IMR-90 (cell line): ENCODE measurements at regions not wholly inside any gene's neighbourhood (a gene's known extent, or its start where the extent isn't known, plus 50 kb on each side); places are given as distances from the start of the nearest gene placed in this dataset.

ENCODE experiments used
- ATAC-seq: fragments of 200-7000 bp; cut with Tn5 transposase; 2 replicates; pipeline ENCODE4 v1.9.1; 2020; ENCODE audit warnings: low read depth, mild to moderate bottlenecking, moderate library complexity
- BruUV-seq: library from RNA; stranded (reverse); fragments of 400-500 nt; replicated peaks from 2 replicates; lab custom pipeline; 2021; lab: Mats Ljungman, UMichigan
- CTCF ChIA-PET: fragments of 300-600 bp; formaldehyde crosslinking; extraction: SDS; loops from one replicate; lab custom pipeline; 2021; ENCODE audit warnings: antibody characterized with exemption; lab: Yijun Ruan, JAX
- POLR2A ChIA-PET: fragments of 300-600 bp; sonication (Branson Sonifier 250); formaldehyde crosslinking; loops from one replicate; lab custom pipeline; 2022; ENCODE audit warnings: antibody characterized with exemption; ENCODE audit not compliant: unreplicated experiment; lab: Charles Lee
- DNase-seq: peaks from one replicate; pipeline ENCODE4 v3.0.0; 2013
- H2AFZ ChIP-seq: replicated peaks from 2 replicates; pipeline ENCODE3; 2013; ENCODE audit warnings: low read length, mild to moderate bottlenecking; ENCODE audit not compliant: poor library complexity
- H2AK5ac ChIP-seq: 2 replicates; pipeline ENCODE4 v1.6.1; 2013; ENCODE audit warnings: low read depth, low read length, inconsistent platforms
- H2AK9ac ChIP-seq: replicated peaks from 2 replicates; pipeline ENCODE3; 2013; ENCODE audit warnings: mild to moderate bottlenecking, low read depth, low read length, moderate library complexity; ENCODE audit not compliant: poor library complexity
- H2BK120ac ChIP-seq: 2 replicates; pipeline ENCODE4 v1.6.1; 2013; ENCODE audit warnings: low read depth, low read length, inconsistent platforms
- H2BK15ac ChIP-seq: 3 replicates; pipeline ENCODE4 v1.6.1; 2013; ENCODE audit warnings: low read depth, low read length, inconsistent platforms
- H2BK20ac ChIP-seq: 2 replicates; pipeline ENCODE4 v1.6.1; 2013; ENCODE audit warnings: low read depth, mild to moderate bottlenecking, inconsistent platforms, low read length, moderate library complexity
- H2BK5ac ChIP-seq: 2 replicates; pipeline ENCODE4 v1.6.1; 2013; ENCODE audit warnings: mild to moderate bottlenecking, low read depth, low read length, inconsistent platforms; ENCODE audit not compliant: poor library complexity, severe bottlenecking
- H3K14ac ChIP-seq: replicated peaks from 2 replicates; pipeline ENCODE4 v1.6.1; 2013; ENCODE audit warnings: low read depth, low read length, inconsistent platforms
- H3K18ac ChIP-seq: 2 replicates; pipeline ENCODE4 v1.6.1; 2013; ENCODE audit warnings: low read depth, low read length, control low read depth
- H3K23ac ChIP-seq: 2 replicates; pipeline ENCODE4 v1.6.1; 2013; ENCODE audit warnings: low read depth, low read length, inconsistent platforms
- H3K27ac ChIP-seq: 2 replicates; pipeline ENCODE4 v1.5.1; 2013; ENCODE audit warnings: mild to moderate bottlenecking, control low read depth, low read length; ENCODE audit not compliant: insufficient read depth
- H3K27me3 ChIP-seq: 2 replicates; pipeline ENCODE4 v1.6.1; 2013; ENCODE audit warnings: low read length; ENCODE audit not compliant: control insufficient read depth, insufficient read depth
- H3K36me3 ChIP-seq: 2 replicates; pipeline ENCODE4 v1.6.1; 2013; ENCODE audit warnings: low read length, mixed read lengths; ENCODE audit not compliant: control insufficient read depth, insufficient read depth
- H3K4ac ChIP-seq: 2 replicates; pipeline ENCODE4 v1.6.1; 2013; ENCODE audit warnings: low read depth, low read length, inconsistent platforms
- H3K4me1 ChIP-seq: 2 replicates; pipeline ENCODE4 v1.6.1; 2013; ENCODE audit warnings: low read length, mixed read lengths; ENCODE audit not compliant: control insufficient read depth, insufficient read depth
- H3K4me2 ChIP-seq: 2 replicates; pipeline ENCODE4 v1.6.1; 2013; ENCODE audit warnings: low read depth, mild to moderate bottlenecking, control low read depth, low read length, moderate library complexity
- H3K4me3 ChIP-seq: 2 replicates; pipeline ENCODE4 v1.5.1; 2013; ENCODE audit warnings: low read depth, mild to moderate bottlenecking, control low read depth, low read length, moderate library complexity; ENCODE audit not compliant: insufficient read depth
- H3K56ac ChIP-seq: 2 replicates; pipeline ENCODE4 v1.6.1; 2013; ENCODE audit warnings: low read length, inconsistent platforms; ENCODE audit not compliant: insufficient read depth; ENCODE audit errors: extremely low read depth
- H3K79me1 ChIP-seq, 2 experiments: 2 replicates each; pipeline ENCODE4 v1.6.1; 2013; ENCODE audit warnings: low read length in 2 of 2, inconsistent platforms in 1 of 2, low read depth in 1 of 2
- H3K9ac ChIP-seq: 2 replicates; pipeline ENCODE4 v1.6.1; 2013; ENCODE audit warnings: low read depth, low read length, control low read depth
- H3K9me1 ChIP-seq: 2 replicates; pipeline ENCODE4 v1.6.1; 2013; ENCODE audit warnings: low read length, inconsistent platforms; ENCODE audit not compliant: insufficient read depth
- H3K9me3 ChIP-seq: 2 replicates; pipeline ENCODE4 v1.6.1; 2013; ENCODE audit warnings: low read length; ENCODE audit not compliant: control insufficient read depth, insufficient read depth
- H4K20me1 ChIP-seq: 2 replicates; pipeline ENCODE4 v1.6.1; 2013; ENCODE audit warnings: low read length, inconsistent platforms; ENCODE audit not compliant: insufficient read depth
- H4K5ac ChIP-seq: 2 replicates; pipeline ENCODE4 v1.6.1; 2013; ENCODE audit warnings: mild to moderate bottlenecking, low read depth, low read length, control low read depth
- H4K8ac ChIP-seq, 2 experiments: 2 replicates each; pipeline ENCODE4 v1.6.1; 2013; ENCODE audit warnings: low read depth in 2 of 2, low read length in 2 of 2, control low read depth in 1 of 2, inconsistent platforms in 1 of 2
- H4K91ac ChIP-seq: 2 replicates; pipeline ENCODE4 v1.6.1; 2013; ENCODE audit warnings: low read depth, low read length, inconsistent platforms; ENCODE audit not compliant: insufficient read depth
- BHLHE40 ChIP-seq: fragments of 150-350 bp; IDR thresholded peaks from 2 replicates; pipeline ENCODE4 v1.6.1; 2016; ENCODE audit warnings: mild to moderate bottlenecking, low read depth, low read length
- CEBPB ChIP-seq: IDR thresholded peaks from 2 replicates; pipeline ENCODE4 v1.6.1; 2012; ENCODE audit warnings: low read depth, low read length, improper control_type of control experiment
- CTCF ChIP-seq: conservative IDR thresholded peaks from 2 replicates; pipeline ENCODE4 v1.5.1; 2012; ENCODE audit warnings: mild to moderate bottlenecking, low read depth, low read length, improper control_type of control experiment
- ELK1 ChIP-seq: fragments of 150-350 bp; IDR thresholded peaks from 2 replicates; pipeline ENCODE4 v1.6.1; 2016; ENCODE audit warnings: low read depth, mild to moderate bottlenecking, low read length, moderate library complexity, borderline replicate concordance
- MAFK ChIP-seq: IDR thresholded peaks from 2 replicates; pipeline ENCODE4 v1.6.1; 2012; ENCODE audit warnings: low read depth, low read length, improper control_type of control experiment
- MAZ ChIP-seq: IDR thresholded peaks from 2 replicates; pipeline ENCODE4 v1.6.1; 2012; ENCODE audit warnings: low read depth, mild to moderate bottlenecking, low read length, improper control_type of control experiment, moderate library complexity, borderline replicate concordance
- NFE2L2 ChIP-seq: fragments of 150-350 bp; IDR thresholded peaks from 2 replicates; pipeline ENCODE4 v1.6.1; 2016; ENCODE audit warnings: low read depth, mild to moderate bottlenecking, low read length
- RFX5 ChIP-seq: IDR thresholded peaks from 2 replicates; pipeline ENCODE4 v1.8.0; 2012; ENCODE audit warnings: low read depth, mild to moderate bottlenecking, low read length, moderate library complexity
- SMC3 ChIP-seq: fragments of 150-350 bp; IDR thresholded peaks from 2 replicates; pipeline ENCODE4 v1.6.1; 2016; ENCODE audit warnings: low read depth, mild to moderate bottlenecking, antibody characterized with exemption, low read length, moderate library complexity
- WGBS, 2 experiments: methylation state at CpG; one replicate each; pipeline versions ENCODE4 v1.1.5 to v1.1.7; 2013; ENCODE audit warnings: missing lambda C conversion rate in 2 of 2; ENCODE audit not compliant: insufficient read length in 1 of 2; ENCODE audit errors: extremely low coverage in 2 of 2; 5-methylcytosine and 5-hydroxymethylcytosine counted together
- dilution Hi-C: fragments of 300-500 bp; cut with HindIII; formaldehyde crosslinking; loops from one replicate; pipeline ENCODE4 v1.14.3; 2018; ENCODE audit warnings: low sequenced_read_pairs; ENCODE audit not compliant: unreplicated experiment
- in situ Hi-C: fragments of 300-500 bp; cut with MboI; formaldehyde crosslinking; loops from 3 replicates; pipeline ENCODE4 v1.14.3; 2019; ENCODE audit warnings: low sequenced_read_pairs, inconsistent platforms, mixed read lengths
- intact Hi-C: fragments of 100-400 bp; cut with micrococcal nuclease; formaldehyde crosslinking; loops from 2 replicates; pipeline ENCODE4 v1.10.0; 2022

GRCh38 chr1:209398313-209398991, 185.1 kb upstream of the CAMK1G start:
- H3K27ac ChIP-seq = no peak overlapping the region
- intact Hi-C loops (no loop called here), dilution Hi-C loops (no loop called here), in situ Hi-C loops (no loop called here)
- no peak overlapping the region for H3K14ac ChIP-seq
- H3K4ac ChIP-seq = no peak overlapping the region; the same call in 1 of the 2 replicates
- ChIA-PET CTCF (interaction anchor here (0.9 kb wide), 1 partner anchor 37 kb away, joined by 3 read pairs; no protein-coding TSS in a partner anchor), POLR2A (interaction anchor here (0.7 kb wide), 1 partner anchor 39 kb away, joined by 3 read pairs; no protein-coding TSS in a partner anchor)
- no peak overlapping the region for H2AK5ac ChIP-seq
- H2BK20ac ChIP-seq = 0 out of 2 replicates have a peak overlapping the region, but pooled peaks have one; percentile 47
- no peaks in the 10 kb centered on the region for H3K36me3 ChIP-seq
- no peak overlapping the region for H3K23ac ChIP-seq
- ATAC-seq (peak; percentile 67), DNase-seq (peak; percentile 88)
- no peaks in the 10 kb centered on the region for H3K9me3 ChIP-seq
- H4K5ac ChIP-seq = no peak overlapping the region
- no TSS peak for BruUV-seq
- WGBS, 2 experiments = no CpG with 5 or more reads among the region's 5 CpGs
- peaks cover 10% of the 10 kb centered on the region for H3K4me1 ChIP-seq
- no peaks in the 10 kb centered on the region for H3K27me3 ChIP-seq
- H4K8ac ChIP-seq = 0 out of 4 replicates have a peak overlapping the region, but pooled peaks of 1 of the 2 experiments have one; percentile 16
- H3K9ac ChIP-seq = no peak overlapping the region
- H3K4me3 ChIP-seq = no peak overlapping the region
- H3K79me1 ChIP-seq = no peaks in the 10 kb centered on the region
- no peak overlapping the region for H2BK5ac ChIP-seq
- peaks cover 5% of the 10 kb centered on the region for H3K9me1 ChIP-seq
- no peak overlapping the region for H3K18ac ChIP-seq
- H2AK9ac ChIP-seq = no peak overlapping the region
- TF ChIP-seq NFE2L2 (peak; percentile 40; the same call in 1 of the 2 replicates), CEBPB (0 out of 2 replicates have a peak, but pooled peaks have one; percentile 12), BHLHE40 (no peak), ELK1 (0 out of 2 replicates have a peak, but pooled peaks have one; percentile 54), CTCF (no peak), SMC3 (no peak), MAZ (no peak), RFX5 (no peak), MAFK (peak; percentile 91)
- peak overlapping the region; percentile 48 for H4K91ac ChIP-seq
- peak overlapping the region; percentile 36; the same call in 1 of the 2 replicates for H2BK120ac ChIP-seq
- H2BK15ac ChIP-seq = peak overlapping the region; percentile 12; the same call in 2 of the 3 replicates
- no peak overlapping the region for H3K4me2 ChIP-seq
- no peaks in the 10 kb centered on the region for H4K20me1 ChIP-seq
- peak overlapping the region; percentile 41 for H2AFZ ChIP-seq
- no peak overlapping the region for H3K56ac ChIP-seq
